CD4-positive, alpha-beta T cell treated with Interleukin-15 for 1 hour (primary cell): ENCODE measurements at regions not wholly inside any gene's neighbourhood (a gene's known extent, or its start where the extent isn't known, plus 50 kb on each side); places are given as distances from the start of the nearest gene placed in this dataset.
"Not testable (repeated sequence)": the region's sequence is repeated elsewhere in the genome, so short reads cannot be mapped to it uniquely, and the experiment has no call there.

Source experiments
- DNase-seq: peaks from one replicate; pipeline ENCODE4 v3.0.0-alpha.2; 2020

GRCh38 chr7:131057015-131057793 is 270.5 kb upstream of the MKLN1 start:
- DNase-seq = no peak

DNA sequence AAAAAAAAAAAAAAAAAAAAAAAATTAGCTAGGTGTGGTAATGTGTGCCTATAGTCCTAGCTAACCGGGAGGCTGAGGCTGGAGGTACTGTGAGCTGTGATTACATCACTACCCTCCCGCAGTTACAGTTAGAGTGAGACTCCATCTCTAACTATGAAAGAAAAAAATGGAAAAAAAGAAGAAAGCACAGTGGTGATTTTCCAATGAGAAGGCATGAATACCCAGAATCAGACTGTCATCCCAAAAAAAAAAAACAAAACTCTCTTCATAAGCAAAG is 269.9 kb upstream of the MKLN1 start:
- peak; percentile 71 for DNase-seq

- not testable (repeated sequence) for DNase-seq
Observed at GRCh38 chr7:131058561-131059288, 269.0 kb upstream of the MKLN1 start.

- not testable (repeated sequence) for DNase-seq
Observed at GRCh38 chr7:131059401-131059800, 268.3 kb upstream of the MKLN1 start.

DNA sequence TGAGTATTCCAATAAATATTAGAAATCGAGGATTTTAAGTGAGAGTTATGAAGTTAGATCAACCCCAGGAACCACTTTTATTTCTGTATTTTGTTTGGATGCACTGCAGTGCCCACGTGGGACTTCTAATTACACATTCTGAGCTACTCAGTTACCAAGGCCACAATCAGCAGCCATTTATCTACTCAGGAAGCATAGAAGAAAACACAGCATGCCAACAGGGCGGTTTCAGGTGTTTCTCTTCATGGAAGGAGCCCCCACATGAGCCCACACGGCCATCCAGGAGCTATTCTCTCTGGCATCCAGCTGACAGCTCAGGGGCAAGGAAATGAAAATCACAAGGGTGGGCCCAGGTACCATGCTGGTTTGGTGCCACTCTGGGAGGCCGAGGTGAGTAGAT is 266.5 kb upstream of the MKLN1 start:
- DNase-seq = no peak

DNA sequence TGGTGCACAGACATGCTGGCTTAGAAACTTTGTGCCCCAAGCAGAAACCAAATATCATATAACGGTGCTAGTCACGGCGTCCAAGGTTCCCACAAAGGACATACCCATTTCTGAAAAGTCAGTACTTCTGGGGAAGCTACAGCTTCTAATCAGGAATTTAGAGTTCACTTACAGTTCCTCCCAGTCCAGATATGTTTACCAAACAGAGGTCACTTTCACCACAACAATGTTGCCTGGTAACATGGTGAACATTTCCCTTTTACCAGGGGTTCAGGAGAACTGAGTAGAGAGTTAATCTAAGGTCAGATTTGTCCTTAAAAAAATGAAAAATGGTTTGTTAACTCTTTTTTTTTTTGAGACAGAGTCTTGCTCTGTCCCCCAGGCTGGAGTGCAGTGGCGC is 265.9 kb upstream of the MKLN1 start:
- DNase-seq = no peak

GRCh38 chr7:131066635-131067034 is 261.0 kb upstream of the MKLN1 start:
- DNase-seq = no peak

- no peak for DNase-seq
Observed at GRCh38 chr7:131067220-131067619, 260.5 kb upstream of the MKLN1 start.

DNA sequence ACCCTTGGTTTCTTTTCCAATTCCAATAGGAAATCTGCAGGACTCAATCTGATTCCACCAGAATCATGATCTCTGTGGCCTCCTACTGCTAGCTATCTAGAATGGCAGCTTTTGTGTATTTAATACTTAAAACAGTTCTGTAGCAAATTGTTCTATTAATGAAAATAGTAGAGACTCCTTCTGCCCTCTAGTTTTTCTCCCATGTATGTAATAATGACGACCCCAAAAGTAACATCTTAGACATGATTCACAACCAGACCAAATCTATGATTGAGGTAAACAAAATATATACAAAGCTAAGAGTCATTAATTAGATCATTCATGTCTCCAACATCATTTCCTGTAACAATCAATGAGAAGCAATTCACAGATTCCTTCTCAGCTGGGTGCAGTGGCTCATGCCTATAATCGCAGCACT is 259.1 kb upstream of the MKLN1 start:
- no peak for DNase-seq

- DNase-seq = no peak
Observed at GRCh38 chr7:131071786-131072504, 255.7 kb upstream of the MKLN1 start.

DNA sequence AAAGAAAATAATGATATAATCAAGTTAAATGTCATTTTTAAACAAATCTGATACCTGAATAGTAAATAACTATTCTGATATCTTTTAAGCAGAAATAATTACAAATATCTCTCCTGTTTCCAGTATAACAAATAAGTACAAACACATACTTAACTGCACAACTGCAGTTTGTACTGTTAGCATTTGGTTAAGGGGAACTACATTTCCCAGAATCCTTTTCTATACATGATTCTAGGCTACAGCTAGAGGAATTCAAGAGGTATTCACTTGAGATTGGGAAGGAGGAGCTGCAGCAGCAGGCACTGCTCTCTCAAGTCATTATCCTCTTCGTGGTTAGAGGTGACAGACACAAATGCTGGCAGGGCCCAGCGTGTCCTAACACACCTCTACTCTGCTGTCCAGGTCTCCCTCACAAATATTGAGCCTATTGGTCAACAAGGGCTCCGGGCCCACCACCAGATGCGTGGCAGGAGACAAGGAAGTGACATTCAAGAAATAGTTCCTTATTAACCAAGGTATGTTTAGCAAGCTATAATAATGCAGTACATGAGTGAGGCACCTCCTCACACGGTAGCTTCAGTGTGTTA is 255.1 kb upstream of the MKLN1 start:
- no peak for DNase-seq

DNA sequence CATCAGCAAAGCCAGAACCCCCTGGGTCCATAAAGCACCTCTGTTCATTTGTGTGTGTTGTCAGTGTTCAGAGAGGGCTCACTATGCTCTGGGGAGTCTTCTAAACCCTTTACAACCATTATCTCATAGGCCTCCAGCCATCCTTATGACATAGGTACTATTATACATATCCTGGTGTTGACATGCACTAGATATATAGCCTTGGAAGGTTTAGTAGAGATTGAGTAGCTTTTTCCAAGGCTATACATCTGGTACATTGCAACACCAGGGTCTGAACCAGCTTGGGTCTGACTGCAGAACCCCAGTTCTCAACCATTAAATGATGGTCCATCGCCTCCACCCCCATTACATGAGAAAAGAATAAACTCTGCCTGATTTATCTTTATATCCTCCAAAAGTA is 253.6 kb upstream of the MKLN1 start:
- no peak for DNase-seq

DNA sequence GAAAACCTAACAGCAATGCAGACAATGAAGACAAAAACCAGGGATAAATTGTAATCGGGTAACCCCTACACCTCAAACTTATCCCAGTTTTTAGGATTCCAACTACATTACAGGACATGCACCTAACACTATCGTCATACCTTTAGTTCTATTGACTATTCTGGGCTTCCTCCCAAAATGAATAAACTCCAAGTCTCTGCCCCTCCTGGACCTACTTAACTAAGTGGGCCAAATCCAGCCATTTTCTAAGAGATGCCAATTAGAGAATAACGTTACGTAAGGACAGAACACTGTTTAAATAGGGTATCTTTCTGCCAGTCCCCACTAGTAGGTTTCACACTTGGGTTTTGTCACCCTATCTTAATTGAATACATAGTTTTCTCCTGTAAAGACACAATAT is 253.1 kb upstream of the MKLN1 start:
- no peak for DNase-seq

GRCh38 chr7:131075406-131075805 is 252.3 kb upstream of the MKLN1 start:
- DNase-seq = no peak

DNA sequence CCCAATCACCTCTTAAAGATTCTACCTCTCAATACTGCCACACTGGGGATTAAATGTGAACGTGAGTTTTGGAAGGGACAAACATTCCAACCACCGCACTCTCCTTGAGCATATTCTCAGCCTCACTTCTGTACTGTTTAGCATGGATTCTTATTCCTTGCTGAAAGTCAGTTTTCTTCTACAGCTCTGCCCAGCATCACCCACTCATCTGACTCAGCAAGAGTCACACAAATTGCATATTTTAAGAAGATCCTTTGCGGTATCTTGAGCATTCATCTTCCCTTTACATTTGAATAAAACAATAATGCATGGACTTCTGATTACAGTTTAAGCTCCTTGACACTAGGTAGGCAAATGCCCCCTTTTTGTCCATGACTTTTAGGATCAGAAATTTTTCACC is 251.6 kb upstream of the MKLN1 start:
- DNase-seq = no peak

DNA sequence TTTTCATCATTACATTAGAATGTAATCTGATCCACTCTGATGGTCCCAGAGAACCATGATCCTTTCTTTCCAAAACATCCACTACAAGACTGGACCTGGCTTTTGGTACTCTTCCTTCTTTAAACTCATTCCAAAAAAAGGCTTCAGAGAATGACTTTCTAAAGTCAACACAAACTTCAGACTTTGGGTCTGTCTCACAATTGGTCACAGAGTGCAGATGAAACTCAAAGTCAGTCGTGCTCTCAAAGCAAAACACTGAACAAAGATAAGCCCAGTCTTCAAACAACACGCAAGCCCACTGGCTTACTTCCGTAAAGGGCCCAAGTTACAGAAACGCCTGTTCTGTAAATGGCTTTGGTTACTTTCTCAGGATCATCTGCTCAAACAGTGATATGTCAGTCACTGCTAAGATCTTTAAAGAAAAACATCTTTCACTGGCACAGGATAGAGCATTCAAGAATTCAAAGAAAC is 250.9 kb upstream of the MKLN1 start:
- no peak for DNase-seq

GRCh38 chr7:131077735-131078134 is 249.9 kb upstream of the MKLN1 start:
- DNase-seq = no peak

DNA sequence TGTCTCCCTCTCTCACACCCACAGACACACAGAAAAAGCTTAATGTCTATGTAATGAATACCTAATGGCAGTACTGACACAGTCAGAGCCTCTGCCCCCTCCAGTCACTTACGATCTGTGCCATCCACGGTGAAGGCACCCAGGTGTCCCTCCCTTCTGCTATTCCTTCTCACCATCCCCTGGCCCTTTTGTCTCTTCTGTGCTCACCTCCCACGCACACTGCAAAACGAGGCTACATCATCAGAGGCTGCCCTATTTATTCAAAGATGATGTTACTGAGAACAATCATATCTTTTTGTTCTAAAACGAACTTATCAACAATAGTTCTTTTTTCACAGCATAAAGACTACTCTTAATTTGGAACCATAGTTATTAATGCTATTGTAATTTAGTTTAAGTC is 246.9 kb upstream of the MKLN1 start:
- DNase-seq = no peak

GRCh38 chr7:131081308-131081707 is 246.4 kb upstream of the MKLN1 start:
- no peak for DNase-seq

DNA sequence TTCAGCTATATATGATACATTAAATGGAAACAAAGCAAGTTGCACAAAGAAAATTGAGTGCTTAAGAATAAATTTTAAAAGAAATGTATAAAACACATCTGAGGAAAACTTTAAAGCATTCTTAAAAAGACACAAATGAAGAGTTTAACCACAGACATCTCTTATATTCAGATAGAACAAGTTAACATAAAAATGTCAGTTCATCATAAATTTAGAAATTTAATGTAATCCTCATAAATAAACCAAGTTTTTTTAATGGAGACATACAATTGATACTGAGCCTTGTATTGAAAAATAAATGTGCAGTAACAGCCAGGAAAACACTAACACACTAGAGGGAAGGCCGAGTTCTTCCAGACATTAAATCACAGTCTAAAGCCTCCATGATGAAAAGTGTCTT is 243.9 kb upstream of the MKLN1 start:
- no peak for DNase-seq

DNA sequence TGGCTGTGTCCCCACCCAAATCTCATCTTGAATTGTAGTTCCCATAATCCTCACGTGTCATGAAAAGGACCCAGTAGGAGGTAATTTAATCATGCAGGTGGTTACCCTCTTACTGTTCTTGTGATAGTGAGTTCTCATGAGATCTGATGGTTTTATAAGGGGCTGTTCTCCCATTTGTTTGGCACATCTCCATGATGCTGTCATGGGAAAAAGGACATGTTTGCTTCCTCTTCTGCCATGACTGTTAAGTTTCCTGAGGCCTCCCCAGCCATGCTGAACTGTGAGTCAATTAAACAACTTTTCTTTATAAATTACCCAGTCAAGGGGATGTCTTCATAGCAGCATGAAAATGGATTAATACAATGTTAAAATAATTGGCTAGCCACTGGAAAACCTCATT is 243.3 kb upstream of the MKLN1 start:
- not testable (repeated sequence) for DNase-seq

- no peak for DNase-seq
Observed at GRCh38 chr7:131087756-131088658, 239.7 kb upstream of the MKLN1 start.

DNA sequence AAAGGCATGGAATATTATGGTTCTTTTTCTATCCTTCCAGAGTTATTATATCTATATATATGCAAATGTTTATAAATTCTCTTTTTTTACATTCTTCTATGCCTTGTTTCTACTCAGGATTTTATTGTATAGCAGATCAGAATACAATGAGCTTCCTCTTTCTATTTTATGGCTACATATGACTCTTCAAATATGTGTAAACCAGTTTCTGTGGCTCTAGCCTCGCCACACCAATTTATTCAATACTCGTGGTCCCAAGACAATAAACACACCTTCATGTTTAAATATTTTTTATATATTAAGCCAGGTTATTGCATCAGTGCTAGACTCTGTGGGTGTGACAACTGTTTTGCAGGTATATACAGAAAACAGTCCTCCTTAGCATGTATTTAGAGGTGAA is 237.5 kb upstream of the MKLN1 start:
- DNase-seq = no peak
